HEK293T (cell line): ENCODE measurements at regions not wholly inside any gene's neighbourhood (a gene's known extent, or its start where the extent isn't known, plus 50 kb on each side); places are given as distances from the start of the nearest gene placed in this dataset.

Experiments used
- BHLHE40 ChIP-seq: fragments of 450-650 bp; IDR thresholded peaks from 2 replicates; pipeline ENCODE4 v1.6.1; 2016; ENCODE audit warnings: mild to moderate bottlenecking, moderate library complexity, borderline replicate concordance
- CTBP1 ChIP-seq: fragments of 450-650 bp; IDR thresholded peaks from 2 replicates; pipeline ENCODE4 v1.6.1; 2016; ENCODE audit warnings: borderline replicate concordance
- ELF4 ChIP-seq: fragments of 450-650 bp; IDR thresholded peaks from 2 replicates; pipeline ENCODE4 v1.6.1; 2017; ENCODE audit warnings: antibody characterized with exemption
- FOXA1 ChIP-seq: fragments of 450-650 bp; IDR thresholded peaks from 2 replicates; pipeline ENCODE4 v1.6.1; 2016; ENCODE audit warnings: mild to moderate bottlenecking
- FOXM1 ChIP-seq: fragments of 450-650 bp; IDR thresholded peaks from 2 replicates; pipeline ENCODE4 v1.6.1; 2017; ENCODE audit warnings: mild to moderate bottlenecking, borderline replicate concordance
- LEF1 ChIP-seq: fragments of 450-650 bp; IDR thresholded peaks from 2 replicates; pipeline ENCODE4 v1.6.1; 2017; ENCODE audit warnings: mild to moderate bottlenecking, borderline replicate concordance
- SP1 ChIP-seq: fragments of 450-650 bp; IDR thresholded peaks from 2 replicates; pipeline ENCODE4 v1.6.1; 2017
- SUZ12 ChIP-seq: fragments of 450-650 bp; IDR thresholded peaks from 2 replicates; pipeline ENCODE4 v1.6.1; 2016; ENCODE audit warnings: mild to moderate bottlenecking
- ZNF384 ChIP-seq: fragments of 450-650 bp; IDR thresholded peaks from 2 replicates; pipeline ENCODE4 v1.6.1; 2016
- TF ChIP-seq, protein P1 (sequence below): fragments of 450-650 bp; IDR thresholded peaks from 2 replicates; pipeline ENCODE4 v1.6.1; 2016

DNA sequence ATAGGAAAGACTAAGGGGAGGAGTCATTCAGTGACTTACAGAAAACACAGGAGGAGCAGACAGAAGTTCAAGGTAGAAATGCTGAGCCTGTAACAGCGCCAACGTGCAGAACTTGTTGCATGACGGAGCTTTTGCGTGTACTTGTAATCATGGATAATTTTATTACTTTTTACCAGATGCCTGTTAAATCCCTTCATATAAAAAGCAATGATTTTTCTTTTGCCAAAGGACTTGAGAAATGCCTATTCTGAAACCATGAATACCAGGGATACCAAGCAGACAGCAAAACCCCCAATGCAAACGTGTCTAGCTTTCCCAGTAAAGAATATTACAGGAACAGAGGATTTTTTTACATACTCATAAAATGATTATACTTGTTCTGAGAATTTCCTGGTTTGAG, 163.6 kb upstream of the GSC start:
- no peak for TF ChIP-seq SUZ12
- TF ChIP-seq FOXM1, result no peak
- no peak for TF ChIP-seq LEF1
- TF ChIP-seq CTBP1, result no peak
- TF ChIP-seq ZNF384, result no peak
- TF ChIP-seq SP1, result no peak
- no peak for TF ChIP-seq FOXA1
- no peak for TF ChIP-seq ELF4
- TF ChIP-seq, protein P1, sequence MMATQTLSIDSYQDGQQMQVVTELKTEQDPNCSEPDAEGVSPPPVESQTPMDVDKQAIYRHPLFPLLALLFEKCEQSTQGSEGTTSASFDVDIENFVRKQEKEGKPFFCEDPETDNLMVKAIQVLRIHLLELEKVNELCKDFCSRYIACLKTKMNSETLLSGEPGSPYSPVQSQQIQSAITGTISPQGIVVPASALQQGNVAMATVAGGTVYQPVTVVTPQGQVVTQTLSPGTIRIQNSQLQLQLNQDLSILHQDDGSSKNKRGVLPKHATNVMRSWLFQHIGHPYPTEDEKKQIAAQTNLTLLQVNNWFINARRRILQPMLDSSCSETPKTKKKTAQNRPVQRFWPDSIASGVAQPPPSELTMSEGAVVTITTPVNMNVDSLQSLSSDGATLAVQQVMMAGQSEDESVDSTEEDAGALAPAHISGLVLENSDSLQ, result no peak
- no peak for TF ChIP-seq BHLHE40
